GM19328 (cell line): ENCODE measurements at regions not wholly inside any gene's neighbourhood (a gene's known extent, or its start where the extent isn't known, plus 50 kb on each side); places are given as distances from the start of the nearest gene placed in this dataset.

Source experiments
- ATAC-seq: cut with Tn5 transposase; IDR thresholded peaks from one replicate; pipeline ENCODE4 v1.9.1; 2021; ENCODE audit warnings: mild to moderate bottlenecking, moderate library complexity; ENCODE audit not compliant: unreplicated experiment

DNA sequence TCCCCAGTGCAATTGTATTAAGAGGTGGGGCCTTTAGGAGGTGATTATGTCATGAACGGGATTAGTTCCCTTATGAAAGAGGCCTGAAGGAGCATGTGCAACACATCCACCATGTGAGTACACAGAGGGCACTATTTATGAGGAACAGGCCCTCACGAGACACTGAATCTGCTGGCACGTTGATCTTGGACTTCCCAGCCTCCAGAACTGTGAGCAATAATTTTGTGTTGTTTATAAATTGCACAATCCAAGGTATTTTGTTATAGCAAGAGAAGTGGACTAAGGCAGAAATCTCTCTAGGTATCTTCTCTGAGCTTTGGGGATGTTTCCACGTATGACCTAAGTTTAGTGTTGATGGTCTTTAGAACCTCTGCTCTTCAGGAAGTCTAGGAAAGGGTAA lies 149.3 kb upstream of the CBLB start:
- no peak for ATAC-seq

DNA sequence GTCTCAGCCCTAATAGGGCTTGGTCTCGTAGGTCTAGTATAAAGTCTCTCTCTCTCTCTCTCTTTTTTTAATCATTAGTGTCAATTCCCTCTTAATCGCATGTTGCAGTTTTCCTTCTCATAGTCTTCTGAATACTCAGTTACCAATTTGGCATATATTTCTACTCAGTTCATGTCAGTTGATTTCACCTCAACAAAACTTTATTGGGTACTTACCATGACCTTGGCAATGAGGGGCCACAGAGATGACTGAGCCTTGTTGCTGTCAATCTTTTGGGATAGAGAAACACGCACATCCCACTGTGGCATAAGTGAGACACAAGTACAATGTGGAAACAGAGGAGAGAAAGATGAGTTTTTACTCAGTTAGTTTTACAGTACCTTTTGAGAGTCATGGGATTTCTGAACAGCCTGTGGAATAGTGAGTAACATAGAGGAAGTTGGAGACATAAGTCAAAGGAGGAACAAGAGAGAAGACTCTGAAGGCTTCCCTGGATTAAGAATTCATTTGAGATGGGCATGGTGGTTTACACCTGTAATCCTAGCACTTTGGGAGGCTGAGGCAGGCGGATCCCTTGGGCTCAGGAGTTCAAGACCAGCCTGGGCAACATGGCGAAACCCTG lies 150.2 kb upstream of the CBLB start:
- ATAC-seq = no peak

DNA sequence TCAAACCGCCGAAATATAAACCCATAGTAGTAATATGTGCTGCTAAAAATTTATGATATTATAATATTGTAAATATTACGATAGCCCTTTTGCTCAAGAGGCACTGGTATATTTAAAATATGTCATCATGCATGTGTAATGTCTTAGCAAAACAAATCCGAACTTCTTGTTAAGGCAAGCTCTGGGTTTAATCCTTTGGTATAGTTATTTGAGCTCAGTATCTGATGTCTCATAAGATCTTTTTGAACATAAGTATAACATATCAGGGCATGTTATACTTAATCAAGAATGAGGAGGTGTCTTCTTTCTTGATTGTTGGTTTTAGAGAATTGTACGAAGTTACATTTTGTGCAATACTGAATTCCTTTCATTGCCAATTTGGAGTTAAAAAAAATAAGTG lies 154.1 kb upstream of the CBLB start:
- ATAC-seq = no peak

DNA sequence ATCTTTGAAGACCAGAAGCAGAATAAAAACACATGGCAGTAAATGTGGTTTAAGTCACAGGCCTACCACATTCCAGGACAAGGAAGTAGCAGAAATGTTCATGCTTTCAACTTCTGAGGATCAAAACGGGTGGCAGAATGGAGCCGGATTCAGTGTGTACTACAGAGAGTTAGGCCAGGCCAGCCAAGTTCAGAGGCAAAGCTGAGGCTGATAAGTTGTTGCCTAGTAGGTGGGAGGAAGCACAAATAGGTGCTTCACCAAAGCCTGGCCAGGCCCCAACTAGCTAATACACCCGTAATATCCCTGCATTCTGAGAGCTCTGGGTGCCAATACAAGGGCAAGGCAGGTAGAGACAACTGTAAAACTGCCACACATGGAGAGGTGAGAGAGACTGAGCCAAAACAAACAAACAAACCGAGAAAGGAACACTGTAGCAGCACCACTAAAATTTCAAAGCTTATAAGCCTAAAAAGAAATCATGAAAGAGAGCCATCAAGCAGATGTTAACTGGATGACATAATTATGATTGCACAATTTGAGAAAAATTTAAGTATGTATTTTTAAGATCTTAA lies 156.4 kb upstream of the CBLB start:
- no peak for ATAC-seq

DNA sequence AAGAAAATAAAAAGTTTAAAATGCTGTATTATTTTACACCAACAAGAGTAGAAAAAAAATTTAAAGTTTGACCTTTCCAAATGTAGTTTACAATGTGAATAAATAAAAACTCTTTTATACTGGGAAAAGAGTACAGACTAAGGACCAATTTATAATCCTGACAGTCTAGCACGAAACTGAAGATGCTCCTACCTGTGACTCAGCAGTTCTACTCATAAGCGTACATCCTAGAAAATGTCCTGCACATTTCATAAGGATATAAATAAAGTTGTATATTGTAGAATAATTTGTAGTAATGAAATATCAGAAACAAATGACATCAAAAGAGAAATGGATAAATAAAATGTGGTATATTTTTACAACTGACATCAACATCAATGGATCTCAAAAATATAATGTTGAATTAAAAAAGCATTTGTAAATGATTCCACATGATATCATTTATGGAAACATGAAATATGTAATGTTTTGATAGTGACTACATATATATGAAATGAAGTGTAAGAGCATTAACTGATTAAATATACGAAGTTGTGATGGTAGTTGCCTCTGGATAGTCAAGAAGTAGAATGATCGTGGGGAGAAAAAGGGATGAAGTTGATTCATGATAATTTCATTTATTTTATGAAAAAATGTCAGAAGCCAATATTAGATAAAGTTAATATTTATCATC lies 161.3 kb upstream of the CBLB start:
- ATAC-seq = no peak

DNA sequence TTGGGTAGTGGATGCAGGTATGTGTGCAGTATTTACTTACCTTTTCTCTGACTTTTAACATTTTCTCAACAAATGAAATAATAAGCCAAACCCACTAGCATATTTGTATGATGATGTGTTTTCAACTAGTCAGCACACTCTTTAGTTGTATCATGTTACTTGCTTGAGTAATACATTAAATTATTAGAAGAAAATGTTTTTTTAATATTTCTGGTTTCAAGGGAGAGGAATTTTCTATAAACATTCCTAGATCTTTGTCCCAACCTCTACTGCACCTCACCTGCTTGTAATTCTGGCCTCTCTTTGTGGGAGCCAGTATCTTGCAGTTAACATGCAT lies 161.8 kb upstream of the CBLB start:
- ATAC-seq = no peak

DNA sequence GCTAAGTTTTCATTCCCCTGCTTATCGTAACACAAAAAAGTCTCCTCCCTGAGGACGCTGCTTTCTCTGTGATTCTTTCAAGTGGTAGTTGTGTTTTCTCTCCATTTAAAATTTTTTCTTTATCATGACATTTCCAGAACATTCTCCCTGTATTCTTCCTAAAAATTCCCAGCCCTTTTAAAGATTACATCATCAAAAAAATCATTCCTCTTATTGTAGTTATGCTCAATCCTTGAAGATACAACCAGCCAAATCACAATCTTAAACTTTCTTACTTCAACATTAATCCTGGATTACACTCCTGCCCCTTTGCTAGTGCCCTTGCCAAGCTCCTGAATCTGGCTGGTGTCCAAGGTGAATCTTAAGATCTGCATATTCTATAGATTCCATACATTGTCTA lies 163.7 kb upstream of the CBLB start:
- no peak for ATAC-seq

DNA sequence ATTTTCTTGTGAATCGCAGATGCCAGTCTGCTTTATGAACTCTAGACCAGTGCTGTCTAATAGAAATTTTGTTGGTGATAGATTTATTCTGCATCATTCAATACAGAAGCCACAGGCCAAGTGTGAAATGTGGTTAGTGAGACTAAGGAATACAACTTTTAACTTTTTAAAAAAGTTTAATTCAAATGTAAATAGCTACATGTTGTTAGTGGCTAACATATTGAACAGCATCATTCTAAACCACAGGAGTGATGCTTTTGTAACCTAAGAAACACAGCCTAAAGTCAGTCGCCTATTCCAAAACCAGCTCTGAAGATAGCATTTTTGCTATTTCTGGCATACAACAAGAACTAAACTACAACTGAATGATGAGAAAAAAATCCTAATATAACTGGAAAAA lies 164.8 kb upstream of the CBLB start:
- no peak for ATAC-seq

DNA sequence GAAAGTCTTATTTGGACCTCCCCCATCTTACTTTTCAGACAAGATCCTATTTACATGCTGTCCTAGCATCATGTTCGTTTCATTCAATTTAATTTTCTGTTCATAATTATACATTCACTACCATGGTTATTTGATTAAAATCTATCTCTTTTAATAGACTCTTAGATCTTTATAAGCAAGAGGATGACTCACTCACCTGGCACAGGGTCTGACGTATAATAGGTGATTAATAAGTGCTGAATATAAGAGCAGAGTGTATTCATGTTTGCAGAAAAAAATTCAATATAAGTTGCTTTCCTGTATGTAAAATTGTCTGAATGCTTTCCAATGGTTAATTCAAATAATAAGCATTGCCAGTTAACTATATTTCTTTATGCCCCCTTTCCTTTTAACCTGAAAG lies 165.5 kb upstream of the CBLB start:
- no peak for ATAC-seq

DNA sequence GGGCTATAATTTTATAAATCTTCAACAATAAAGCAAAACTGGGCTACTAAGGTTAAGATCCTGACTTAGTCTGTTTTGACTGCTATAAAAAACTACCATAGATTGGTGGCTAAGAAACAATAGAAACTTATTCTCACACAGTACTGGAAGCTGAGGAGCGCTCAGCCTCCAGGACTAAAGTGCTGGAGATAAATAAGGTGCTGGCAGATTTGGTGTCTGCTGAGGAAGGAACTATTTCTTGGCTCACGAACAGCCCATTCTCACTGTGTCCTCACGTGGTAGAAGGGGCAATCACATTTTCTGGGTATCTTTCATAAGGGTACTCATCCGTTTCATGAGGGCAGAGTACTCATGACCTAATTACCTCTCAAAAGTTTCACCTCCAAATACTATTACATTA lies 166.8 kb upstream of the CBLB start:
- ATAC-seq = no peak

DNA sequence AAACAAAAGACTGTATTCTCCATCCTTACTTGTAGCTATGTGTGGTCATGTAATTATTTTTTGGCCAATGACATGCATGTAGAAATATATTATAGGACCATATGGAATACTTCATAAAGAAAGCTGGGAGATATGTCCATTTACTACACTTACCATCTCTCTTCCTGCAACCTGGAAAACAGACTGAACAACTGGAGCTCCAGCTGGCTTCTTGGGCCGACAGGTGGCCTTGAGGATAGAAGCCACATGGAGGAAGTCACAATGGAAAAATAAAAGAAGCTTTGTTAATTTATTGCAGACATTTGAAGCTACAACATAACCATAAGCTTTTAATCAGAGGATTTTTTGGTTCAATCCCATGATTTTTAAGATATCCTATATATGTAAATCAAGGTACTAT lies 167.9 kb upstream of the CBLB start:
- ATAC-seq = no peak

DNA sequence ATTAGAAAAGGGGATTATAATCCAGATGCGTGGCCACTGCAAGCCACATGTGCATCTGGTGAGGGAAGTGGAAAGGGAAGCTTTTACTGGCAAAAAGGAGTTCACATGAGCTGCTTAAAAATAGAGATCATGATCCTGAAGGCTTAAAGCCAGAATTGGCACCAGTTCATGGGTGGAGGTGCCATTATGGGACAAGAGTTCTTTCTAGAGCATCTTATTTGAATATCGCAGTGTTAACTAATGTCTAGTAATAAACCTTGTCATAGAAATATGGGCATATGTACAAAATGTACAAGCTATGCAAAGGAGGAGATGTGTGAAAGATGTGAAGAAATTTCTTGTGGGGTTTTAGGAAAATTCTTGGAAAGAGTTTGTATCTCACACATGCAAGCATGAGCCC lies 178.4 kb upstream of the CBLB start:
- no peak for ATAC-seq

DNA sequence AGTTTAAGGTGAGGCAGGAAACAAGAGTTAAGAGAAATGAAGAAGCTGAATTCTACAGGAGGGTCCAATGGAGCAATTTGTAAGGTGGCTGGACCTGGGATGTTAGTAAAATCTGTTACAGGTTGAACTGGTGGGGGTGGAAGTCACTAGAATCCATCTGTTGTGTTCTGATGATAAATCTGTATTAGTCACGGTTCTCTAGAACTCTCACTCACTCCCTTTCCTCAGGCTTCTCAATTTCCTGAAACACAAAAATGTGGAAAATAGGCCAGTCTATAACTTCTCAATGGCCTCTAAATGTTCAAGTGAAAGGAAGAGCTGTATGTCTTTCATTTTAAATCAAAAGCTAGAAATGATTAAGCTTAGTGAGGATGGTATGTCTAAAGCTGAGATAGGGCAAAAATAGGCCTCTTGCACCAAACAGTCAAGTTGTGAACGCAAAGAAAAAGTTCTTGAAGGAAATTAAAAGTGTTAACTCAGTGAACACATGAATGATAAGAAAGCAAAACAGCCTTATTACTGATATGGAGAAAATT lies 180.2 kb upstream of the CBLB start:
- ATAC-seq = no peak

DNA sequence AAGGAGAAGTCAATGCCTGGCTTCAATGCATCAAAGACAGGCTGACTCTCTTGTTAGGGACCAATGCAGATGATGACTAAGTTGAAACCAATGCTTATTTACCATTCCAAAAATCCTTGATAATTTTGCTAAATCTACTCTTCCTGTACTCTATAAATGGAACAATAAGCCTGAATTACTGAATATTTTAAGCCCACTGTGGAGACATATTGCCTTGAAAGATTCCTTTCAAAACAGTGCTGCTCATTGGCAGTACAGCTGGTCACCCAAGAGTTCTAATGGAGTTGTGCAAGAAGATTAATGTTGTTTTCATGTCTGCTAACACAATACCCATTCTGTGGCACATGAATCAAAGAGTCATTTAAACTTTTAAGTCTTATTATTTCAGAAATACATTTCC lies 181.0 kb upstream of the CBLB start:
- ATAC-seq = no peak

DNA sequence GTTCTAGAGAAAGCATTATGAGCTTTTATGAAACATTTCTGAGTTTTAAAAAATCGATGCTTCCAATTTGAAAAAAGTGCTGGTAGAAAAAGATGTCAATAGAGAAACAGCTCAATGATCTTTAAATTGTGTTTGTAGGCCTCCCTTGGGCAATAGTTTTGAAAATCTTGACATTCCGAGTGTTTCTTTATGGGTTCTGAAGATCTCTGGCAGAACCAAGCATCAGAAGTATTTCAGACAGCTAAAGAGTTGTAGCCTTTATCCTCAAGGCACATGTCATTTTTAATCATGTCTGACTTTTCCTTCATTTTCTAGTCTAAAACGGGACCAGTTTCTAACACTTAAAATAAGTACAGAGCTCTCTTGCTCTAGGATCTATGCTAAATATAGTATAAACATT lies 188.1 kb upstream of the CBLB start:
- no peak for ATAC-seq

DNA sequence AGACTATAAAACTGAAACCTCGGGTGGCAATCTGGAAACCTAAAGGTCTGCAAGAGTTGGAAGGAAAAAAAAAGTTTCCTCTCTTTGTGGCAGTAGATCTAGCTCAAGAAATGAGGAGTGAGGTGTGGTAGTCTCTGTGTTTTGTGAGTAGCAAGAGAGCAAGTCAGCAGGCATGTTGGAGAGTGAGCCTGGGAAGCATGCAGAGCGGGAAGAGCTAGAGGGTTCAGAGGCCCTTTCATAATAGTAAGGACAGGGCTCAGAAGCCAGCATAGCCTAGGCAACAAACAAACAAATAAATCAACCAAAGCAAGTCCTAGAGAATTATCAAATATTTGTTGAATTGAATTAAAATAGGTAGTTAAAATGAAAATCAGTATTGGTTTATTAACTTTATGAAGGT lies 189.7 kb upstream of the CBLB start:
- ATAC-seq = no peak

DNA sequence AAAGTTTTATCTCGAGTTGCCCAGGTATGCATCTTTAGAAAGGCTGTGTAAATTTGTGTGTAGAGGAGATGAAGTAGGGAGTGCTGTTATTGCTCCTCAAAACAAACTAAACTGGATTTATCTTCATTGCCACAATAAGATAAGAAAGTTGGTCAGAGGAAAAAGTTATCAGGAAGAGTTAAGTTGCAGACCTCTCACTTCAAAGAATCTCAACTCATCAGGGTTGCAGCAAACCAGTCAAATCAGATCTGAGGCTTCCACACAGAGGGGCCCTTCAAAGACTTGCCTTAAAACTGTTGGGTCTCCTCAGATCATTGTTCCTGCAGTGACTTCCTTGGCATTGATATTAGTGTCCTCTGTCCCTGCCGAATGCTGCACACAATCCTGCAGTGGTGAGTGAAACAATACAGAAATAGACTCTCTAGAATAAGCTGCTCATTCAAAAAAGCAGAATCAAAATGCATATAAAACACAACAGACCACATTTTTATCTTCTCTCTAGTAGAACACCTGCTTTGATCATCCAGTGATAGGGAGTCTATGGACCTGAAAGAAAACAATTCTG lies 191.2 kb upstream of the CBLB start:
- no peak for ATAC-seq

DNA sequence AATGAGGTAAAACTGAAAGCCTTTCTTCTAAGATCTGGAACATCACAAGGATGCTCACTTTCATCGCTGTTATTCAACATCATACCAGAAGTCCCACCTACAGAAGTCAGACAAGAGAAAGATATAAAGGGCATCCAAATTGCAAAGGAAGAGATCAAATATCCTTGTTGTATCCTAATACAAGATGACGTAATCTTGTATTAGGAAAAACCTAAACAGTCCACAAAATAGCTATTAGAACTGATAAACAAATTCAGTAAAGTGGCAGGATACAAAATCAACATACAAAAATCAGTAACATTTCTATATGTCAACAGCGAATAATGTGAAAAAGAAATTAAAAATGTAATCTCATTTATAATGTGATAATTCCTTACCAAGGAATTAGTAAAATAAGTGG lies 195.1 kb upstream of the CBLB start:
- ATAC-seq = no peak

DNA sequence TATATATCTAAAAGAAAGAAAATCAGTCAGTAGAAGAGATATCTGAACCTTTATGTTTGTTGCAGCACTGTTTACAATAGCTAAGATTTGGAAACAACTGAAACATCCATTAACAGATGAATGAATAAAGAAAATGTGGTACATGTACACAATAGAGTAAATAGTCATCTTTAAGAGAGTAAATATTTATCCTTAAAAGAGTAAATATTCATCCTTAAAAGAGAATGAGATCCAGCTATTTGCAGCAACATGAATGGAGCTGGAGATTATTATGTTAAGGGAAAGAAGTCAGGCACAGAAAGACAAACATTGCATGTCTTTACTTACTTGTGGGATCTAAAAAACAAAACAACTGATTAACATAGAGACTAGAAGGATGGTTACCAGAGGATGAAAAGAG lies 197.0 kb upstream of the CBLB start:
- no peak for ATAC-seq

DNA sequence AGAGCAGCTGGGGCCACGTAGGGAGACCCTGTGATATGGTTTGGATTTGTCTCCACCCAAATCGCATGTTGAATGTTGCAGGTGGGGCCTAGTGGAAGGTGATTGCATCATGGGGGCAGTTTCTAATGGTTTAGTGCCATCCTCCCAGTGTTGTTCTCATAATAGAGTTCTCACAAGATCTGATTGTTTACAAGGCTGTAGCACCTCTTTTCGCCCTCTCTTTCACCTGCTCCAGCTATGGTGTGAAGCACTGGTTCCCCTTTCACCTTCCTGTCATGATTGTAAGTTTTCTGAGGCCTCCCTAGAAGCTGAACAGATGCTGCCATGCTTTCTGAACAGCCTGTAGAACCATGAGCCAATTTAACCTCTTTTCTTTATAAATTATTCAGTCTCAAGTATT lies 198.9 kb upstream of the CBLB start:
- no peak for ATAC-seq

DNA sequence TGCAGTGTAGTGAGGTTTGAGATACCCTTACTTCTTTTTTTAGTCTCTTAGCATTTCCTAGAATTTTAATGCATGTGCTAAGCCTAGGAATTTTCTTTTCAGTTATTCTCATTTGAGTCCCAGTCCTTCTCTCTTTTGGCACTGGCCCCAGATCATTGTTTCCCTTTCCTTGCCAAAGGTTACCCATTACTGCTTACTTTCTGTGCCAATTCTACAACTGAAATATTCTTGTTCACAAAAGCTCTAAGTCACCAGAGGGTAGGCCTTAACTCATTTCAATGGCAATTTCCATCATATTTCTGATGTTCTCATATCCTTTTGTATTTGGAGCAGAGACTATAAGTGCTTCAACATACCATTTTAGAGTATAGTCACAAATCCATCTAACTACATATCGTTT lies 199.6 kb upstream of the CBLB start:
- ATAC-seq = no peak

DNA sequence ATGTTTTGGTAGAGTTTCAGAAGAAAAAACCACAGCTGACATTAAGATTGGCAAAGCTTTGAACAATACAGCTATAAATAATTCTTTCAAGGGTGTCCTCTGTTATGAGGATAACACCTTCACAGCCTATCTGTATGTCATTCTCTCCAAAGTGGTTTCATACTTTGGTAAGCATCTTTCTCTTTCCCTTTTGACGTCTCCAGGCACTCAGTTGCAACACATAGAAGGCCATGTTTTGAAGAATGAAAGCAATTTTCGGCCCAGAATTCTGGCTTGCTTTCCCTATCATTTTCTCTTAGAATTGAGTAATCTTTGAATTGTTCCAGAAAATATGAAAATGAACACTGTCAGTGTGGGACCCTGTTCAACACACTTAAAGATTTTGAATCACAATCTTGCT lies 200.0 kb upstream of the CBLB start:
- no peak for ATAC-seq
